H9 (cell line): ENCODE measurements at regions not wholly inside any gene's neighbourhood (a gene's known extent, or its start where the extent isn't known, plus 50 kb on each side); places are given as distances from the start of the nearest gene placed in this dataset.

Experiments
- DNase-seq: peaks from one replicate; pipeline ENCODE4 v3.0.0-alpha.2; 2017
- H2AFZ ChIP-seq: one replicate; pipeline ENCODE4 v1.6.1; 2013; ENCODE audit warnings: mild to moderate bottlenecking, low read length, control low read depth, moderate library complexity
- H2AK5ac ChIP-seq: 2 replicates; pipeline ENCODE4 v1.6.1; 2013; ENCODE audit warnings: low read length, control low read depth, mixed read lengths; ENCODE audit not compliant: insufficient read length
- H2BK120ac ChIP-seq: one replicate; pipeline ENCODE4 v1.6.1; 2013; ENCODE audit warnings: low read depth, mild to moderate bottlenecking, low read length, control low read depth, inconsistent platforms; ENCODE audit not compliant: poor library complexity, severe bottlenecking
- H2BK12ac ChIP-seq: 2 replicates; pipeline ENCODE4 v1.6.1; 2013; ENCODE audit warnings: low read length, control low read depth, mixed read lengths, low read depth; ENCODE audit not compliant: insufficient read length
- H2BK15ac ChIP-seq: 2 replicates; pipeline ENCODE4 v1.6.1; 2013; ENCODE audit warnings: low read depth, low read length, control low read depth
- H2BK20ac ChIP-seq: one replicate; pipeline ENCODE4 v1.6.1; 2013; ENCODE audit warnings: low read depth, mild to moderate bottlenecking, low read length, control low read depth, inconsistent platforms; ENCODE audit not compliant: poor library complexity, severe bottlenecking
- H2BK5ac ChIP-seq: 2 replicates; pipeline ENCODE4 v1.6.1; 2013; ENCODE audit warnings: low read length, control low read depth, mixed read lengths; ENCODE audit not compliant: insufficient read length
- H3K14ac ChIP-seq: 2 replicates; pipeline ENCODE4 v1.6.1; 2013; ENCODE audit warnings: low read length, control low read depth; ENCODE audit not compliant: insufficient read depth
- H3K18ac ChIP-seq: 2 replicates; pipeline ENCODE4 v1.6.1; 2013; ENCODE audit warnings: low read depth, mild to moderate bottlenecking, mixed read lengths, low read length, control low read depth; ENCODE audit not compliant: insufficient read length
- H3K23ac ChIP-seq: 2 replicates; pipeline ENCODE4 v1.6.1; 2013; ENCODE audit warnings: low read length, control low read depth, mixed read lengths, low read depth; ENCODE audit not compliant: insufficient read length
- H3K23me2 ChIP-seq: 2 replicates; pipeline ENCODE4 v1.6.1; 2013; ENCODE audit warnings: low read depth, mild to moderate bottlenecking, mixed read lengths, low read length, control low read depth; ENCODE audit not compliant: insufficient read length, poor library complexity, severe bottlenecking
- H3K27ac ChIP-seq: 2 replicates; pipeline ENCODE4 v1.5.1; 2013; ENCODE audit warnings: low read length, control low read depth, mixed read lengths, low read depth; ENCODE audit not compliant: insufficient read length
- H3K27me3 ChIP-seq: 2 replicates; pipeline ENCODE4 v1.6.1; 2013; ENCODE audit warnings: low read length, control low read depth, inconsistent platforms; ENCODE audit not compliant: insufficient read depth
- H3K4ac ChIP-seq: 2 replicates; pipeline ENCODE4 v1.6.1; 2013; ENCODE audit warnings: low read depth, mild to moderate bottlenecking, control low read depth, inconsistent platforms, low read length, moderate library complexity
- H3K4me1 ChIP-seq: 2 replicates; pipeline ENCODE4 v1.6.1; 2013; ENCODE audit warnings: low read length, control low read depth, inconsistent platforms; ENCODE audit not compliant: insufficient read depth
- H3K4me2 ChIP-seq: 2 replicates; pipeline ENCODE4 v1.6.1; 2013; ENCODE audit warnings: low read length, control low read depth, mixed read lengths; ENCODE audit not compliant: insufficient read length, insufficient read depth
- H3K56ac ChIP-seq: 2 replicates; pipeline ENCODE4 v1.6.1; 2013; ENCODE audit warnings: low read depth, mild to moderate bottlenecking, mixed read lengths, low read length, control low read depth; ENCODE audit not compliant: insufficient read length
- H3K79me1 ChIP-seq: 2 replicates; pipeline ENCODE4 v1.6.1; 2013; ENCODE audit warnings: low read depth, mild to moderate bottlenecking, moderate library complexity, low read length, control low read depth, inconsistent platforms; ENCODE audit not compliant: insufficient read depth, poor library complexity, severe bottlenecking
- H3K79me2 ChIP-seq: 2 replicates; pipeline ENCODE4 v1.6.1; 2013; ENCODE audit warnings: low read length, control low read depth, inconsistent platforms; ENCODE audit not compliant: insufficient read depth
- H3K9ac ChIP-seq: 2 replicates; pipeline ENCODE4 v1.6.1; 2013; ENCODE audit warnings: low read length, control low read depth, mixed read lengths; ENCODE audit not compliant: insufficient read length; ENCODE audit errors: extremely low read depth
- H3K9me3 ChIP-seq: one replicate; pipeline ENCODE4 v1.6.1; 2013; ENCODE audit warnings: low read depth, low read length, inconsistent platforms; ENCODE audit not compliant: control insufficient read depth
- H3T11ph ChIP-seq: one replicate; pipeline ENCODE4 v1.6.1; 2013; ENCODE audit warnings: mild to moderate bottlenecking, low read length, control low read depth, inconsistent platforms
- H4K20me1 ChIP-seq: one replicate; pipeline ENCODE4 v1.6.1; 2013; ENCODE audit not compliant: control insufficient read depth, insufficient read length, insufficient read depth
- H4K5ac ChIP-seq: 2 replicates; pipeline ENCODE4 v1.6.1; 2013; ENCODE audit warnings: low read depth, mild to moderate bottlenecking, mixed read lengths, low read length, control low read depth; ENCODE audit not compliant: insufficient read length
- H4K8ac ChIP-seq: replicated peaks from 2 replicates; pipeline ENCODE4 v1.6.1; 2013; ENCODE audit warnings: low read length, control low read depth, mixed read lengths, low read depth; ENCODE audit not compliant: insufficient read length
- H4K91ac ChIP-seq: 2 replicates; pipeline ENCODE4 v1.6.1; 2013; ENCODE audit warnings: low read depth, mild to moderate bottlenecking, moderate library complexity, mixed read lengths, low read length, control low read depth; ENCODE audit not compliant: insufficient read length
- H3K27ac Mint-ChIP-seq, 3 experiments: 2 replicates in 2 of 3; 3 replicates in 1 of 3; pipeline ENCODE4 v1.8.0; 2020 to 2021; ENCODE audit warnings: mixed read lengths in 3 of 3, mild to moderate bottlenecking in 1 of 3, moderate library complexity in 1 of 3
- H3K27me3 Mint-ChIP-seq: 2 replicates; pipeline ENCODE4 v1.8.0; 2021; ENCODE audit warnings: low read depth, mild to moderate bottlenecking, moderate library complexity, mixed read lengths
- H3K36me3 Mint-ChIP-seq, 3 experiments: 2 replicates in 2 of 3; 3 replicates in 1 of 3; pipeline ENCODE4 v1.8.0; 2020 to 2021; ENCODE audit warnings: low read depth in 3 of 3, mixed read lengths in 3 of 3; ENCODE audit not compliant: insufficient read depth in 1 of 3
- H3K4me1 Mint-ChIP-seq, 2 experiments: 2 replicates each; pipeline ENCODE4 v1.8.0; 2020; ENCODE audit warnings: mixed read lengths in 2 of 2
- H3K4me3 Mint-ChIP-seq, 2 experiments: 2 replicates in 1 of 2; 3 replicates in 1 of 2; pipeline ENCODE4 v1.8.0; 2020 to 2021; ENCODE audit warnings: mild to moderate bottlenecking in 2 of 2, mixed read lengths in 2 of 2, moderate library complexity in 1 of 2
- H3K9me3 Mint-ChIP-seq, 2 experiments: 2 replicates in 1 of 2; 3 replicates in 1 of 2; pipeline ENCODE4 v1.8.0; 2020; ENCODE audit warnings: mild to moderate bottlenecking in 2 of 2, mixed read lengths in 2 of 2, moderate library complexity in 1 of 2
- TF ChIP-seq, protein P1 (sequence below): fragments of 200-600 bp; sonication (generic); conservative IDR thresholded peaks from 3 replicates; pipeline ENCODE4 v1.8.0; 2021; ENCODE audit warnings: antibody characterized with exemption, mild to moderate bottlenecking

DNA sequence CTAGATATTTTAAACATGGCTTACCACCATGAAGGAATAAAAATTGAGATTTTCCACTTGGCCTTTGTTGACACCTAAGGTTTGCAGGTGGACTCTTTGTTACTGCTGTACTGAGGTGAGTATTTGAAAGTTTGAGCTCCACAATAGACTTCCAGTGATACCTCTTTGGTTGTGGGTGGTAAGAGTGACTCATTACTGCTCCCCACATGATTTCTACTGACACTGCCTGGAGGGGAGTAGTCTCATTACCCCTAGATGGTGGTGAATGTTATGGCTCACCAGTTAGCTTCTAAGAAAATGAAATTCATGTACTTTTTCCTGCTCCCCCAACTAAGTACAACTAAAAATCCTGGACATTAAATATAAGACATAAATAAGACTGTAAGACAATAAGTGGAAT is 1183.1 kb upstream of the TMEFF2 start:
- no peak overlapping the region for H4K8ac ChIP-seq
- no peak overlapping the region for H2BK5ac ChIP-seq
- no peak for DNase-seq
- H2BK20ac ChIP-seq: no peak overlapping the region
- no peak overlapping the region for H3K27ac ChIP-seq
- no peaks in the 10 kb centered on the region for H3K79me1 ChIP-seq
- no peak overlapping the region for H3K4me3 Mint-ChIP-seq
- no peak overlapping the region for H3K27ac Mint-ChIP-seq
- H3K14ac ChIP-seq: no peak overlapping the region
- H3K4me1 ChIP-seq: no peaks in the 10 kb centered on the region
- H3K79me2 ChIP-seq: no peaks in the 10 kb centered on the region
- no peaks in the 10 kb centered on the region for H3K36me3 Mint-ChIP-seq
- H3T11ph ChIP-seq: no peak overlapping the region
- H3K4me2 ChIP-seq: no peak overlapping the region
- no peaks in the 10 kb centered on the region for H3K27me3 ChIP-seq
- H4K5ac ChIP-seq: no peak overlapping the region
- no peaks in the 10 kb centered on the region for H3K9me3 Mint-ChIP-seq
- no peak overlapping the region for H3K18ac ChIP-seq
- H3K4ac ChIP-seq: no peak overlapping the region
- no peak overlapping the region for H2AFZ ChIP-seq
- H3K9ac ChIP-seq: no peak overlapping the region
- H2BK120ac ChIP-seq: no peak overlapping the region
- no peaks in the 10 kb centered on the region for H3K23me2 ChIP-seq
- H3K23ac ChIP-seq: no peak overlapping the region
- no peak overlapping the region for H4K91ac ChIP-seq
- no peak overlapping the region for H2BK12ac ChIP-seq
- H3K4me1 Mint-ChIP-seq: peaks cover 0 to 5% of the 10 kb centered on the region in 2 experiments; a peak in 2 of 4 replicates
- no peak overlapping the region for H2BK15ac ChIP-seq
- no peak overlapping the region for H2AK5ac ChIP-seq
- H3K56ac ChIP-seq: no peak overlapping the region
- TF ChIP-seq, protein P1, sequence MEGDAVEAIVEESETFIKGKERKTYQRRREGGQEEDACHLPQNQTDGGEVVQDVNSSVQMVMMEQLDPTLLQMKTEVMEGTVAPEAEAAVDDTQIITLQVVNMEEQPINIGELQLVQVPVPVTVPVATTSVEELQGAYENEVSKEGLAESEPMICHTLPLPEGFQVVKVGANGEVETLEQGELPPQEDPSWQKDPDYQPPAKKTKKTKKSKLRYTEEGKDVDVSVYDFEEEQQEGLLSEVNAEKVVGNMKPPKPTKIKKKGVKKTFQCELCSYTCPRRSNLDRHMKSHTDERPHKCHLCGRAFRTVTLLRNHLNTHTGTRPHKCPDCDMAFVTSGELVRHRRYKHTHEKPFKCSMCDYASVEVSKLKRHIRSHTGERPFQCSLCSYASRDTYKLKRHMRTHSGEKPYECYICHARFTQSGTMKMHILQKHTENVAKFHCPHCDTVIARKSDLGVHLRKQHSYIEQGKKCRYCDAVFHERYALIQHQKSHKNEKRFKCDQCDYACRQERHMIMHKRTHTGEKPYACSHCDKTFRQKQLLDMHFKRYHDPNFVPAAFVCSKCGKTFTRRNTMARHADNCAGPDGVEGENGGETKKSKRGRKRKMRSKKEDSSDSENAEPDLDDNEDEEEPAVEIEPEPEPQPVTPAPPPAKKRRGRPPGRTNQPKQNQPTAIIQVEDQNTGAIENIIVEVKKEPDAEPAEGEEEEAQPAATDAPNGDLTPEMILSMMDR: no peak
- no peaks in the 10 kb centered on the region for H3K9me3 ChIP-seq
- peaks cover 10% of the 10 kb centered on the region for H3K27me3 Mint-ChIP-seq
- H4K20me1 ChIP-seq: no peaks in the 10 kb centered on the region
